Spleen (tissue), 7 donors: ENCODE measurements at regions not wholly inside any gene's neighbourhood (a gene's known extent, or its start where the extent isn't known, plus 50 kb on each side); places are given as distances from the start of the nearest gene placed in this dataset.

Experiments used
- POLR2A ChIP-seq, 3 donors: fragments of 450-650 bp; IDR thresholded peaks; one replicate each; pipeline ENCODE4 v1.5.1; 2017; ENCODE audit warnings: antibody characterized with exemption in 3 of 3, mild to moderate bottlenecking in 1 of 3
- POLR2AphosphoS5 ChIP-seq, 3 donors: sonication (generic); formaldehyde crosslinking; IDR thresholded peaks; one replicate each; pipeline ENCODE4 v1.5.1; 2017; ENCODE audit warnings: antibody characterized with exemption in 3 of 3
- TF ChIP-seq, protein P1 (sequence below), 11 experiments: fragments of 200-600 bp in 7 of 11; fragments of 450-650 bp in 4 of 11; sonication (generic) in 4 of 11; IDR thresholded peaks in 8 of 11; conservative IDR thresholded peaks in 3 of 11; 1 replicate in 7 of 11; 2 replicates in 4 of 11; pipeline versions ENCODE4 v1.4.0 to v1.8.0; 2016 to 2021; ENCODE audit warnings: antibody characterized with exemption in 11 of 11, inconsistent platforms in 4 of 11, mild to moderate bottlenecking in 1 of 11
- donor health status: DM: no; HTN: no; CAD: no; lungs with moderate emphysema.
- donor health status: DM: no; HTN: no; CAD: no.
- donor health status: DM: no; HTN: no; CAD: no.

DNA sequence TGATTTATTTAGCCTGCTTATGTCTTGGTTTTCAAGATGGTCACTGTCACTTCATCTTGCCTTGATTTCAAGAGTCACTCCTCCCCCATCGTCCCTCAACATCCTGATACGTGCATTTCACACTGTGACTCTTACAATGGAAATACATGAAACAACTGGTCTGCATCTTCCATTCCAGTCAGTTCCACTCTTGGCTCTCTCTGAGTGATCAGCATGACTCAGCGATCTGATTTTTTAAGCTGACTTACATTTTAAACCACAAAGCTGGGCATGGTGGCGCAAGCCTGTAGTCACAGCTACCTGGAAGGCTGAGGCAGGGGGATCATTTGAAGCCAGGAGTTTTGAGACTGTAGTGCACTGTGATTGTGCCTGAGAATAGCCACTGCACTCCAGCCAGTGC is 271.2 kb upstream of the ROPN1 start:
- TF ChIP-seq, protein P1, sequence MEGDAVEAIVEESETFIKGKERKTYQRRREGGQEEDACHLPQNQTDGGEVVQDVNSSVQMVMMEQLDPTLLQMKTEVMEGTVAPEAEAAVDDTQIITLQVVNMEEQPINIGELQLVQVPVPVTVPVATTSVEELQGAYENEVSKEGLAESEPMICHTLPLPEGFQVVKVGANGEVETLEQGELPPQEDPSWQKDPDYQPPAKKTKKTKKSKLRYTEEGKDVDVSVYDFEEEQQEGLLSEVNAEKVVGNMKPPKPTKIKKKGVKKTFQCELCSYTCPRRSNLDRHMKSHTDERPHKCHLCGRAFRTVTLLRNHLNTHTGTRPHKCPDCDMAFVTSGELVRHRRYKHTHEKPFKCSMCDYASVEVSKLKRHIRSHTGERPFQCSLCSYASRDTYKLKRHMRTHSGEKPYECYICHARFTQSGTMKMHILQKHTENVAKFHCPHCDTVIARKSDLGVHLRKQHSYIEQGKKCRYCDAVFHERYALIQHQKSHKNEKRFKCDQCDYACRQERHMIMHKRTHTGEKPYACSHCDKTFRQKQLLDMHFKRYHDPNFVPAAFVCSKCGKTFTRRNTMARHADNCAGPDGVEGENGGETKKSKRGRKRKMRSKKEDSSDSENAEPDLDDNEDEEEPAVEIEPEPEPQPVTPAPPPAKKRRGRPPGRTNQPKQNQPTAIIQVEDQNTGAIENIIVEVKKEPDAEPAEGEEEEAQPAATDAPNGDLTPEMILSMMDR (IDR thresholded peaks at IDR 0.05 in 8 of 11, conservative IDR thresholded peaks at IDR 0.05 in 3 of 11), result no peak
- no peak for TF ChIP-seq POLR2A (IDR thresholded peaks at IDR 0.05)
- no peak for TF ChIP-seq POLR2AphosphoS5 (IDR thresholded peaks at IDR 0.05)
